Jurkat, Clone E6-1 (cell line): ENCODE measurements at regions not wholly inside any gene's neighbourhood (a gene's known extent, or its start where the extent isn't known, plus 50 kb on each side); places are given as distances from the start of the nearest gene placed in this dataset.
"Not testable (repeated sequence)": the region's sequence is repeated elsewhere in the genome, so short reads cannot be mapped to it uniquely, and the experiment has no call there.

Source experiments
- DNase-seq: peaks from one replicate; pipeline ENCODE4 v3.0.0-alpha.2; 2011; ENCODE audit warnings: low read depth, low spot score
- H3K4me3 ChIP-seq: 2 replicates; pipeline ENCODE4 v1.5.1; 2011; ENCODE audit warnings: mild to moderate bottlenecking, low read length, control low read depth, moderate library complexity

GRCh38 chr21:28003627-28004026, 989.0 kb downstream of the LTN1 start:
- not testable (repeated sequence) for H3K4me3 ChIP-seq, DNase-seq

GRCh38 chr21:27996906-27997305, 995.8 kb downstream of the LTN1 start:
- DNase-seq, H3K4me3 ChIP-seq: not testable (repeated sequence)

GRCh38 chr21:27984663-27985325, 1007.9 kb downstream of the LTN1 start:
- H3K4me3 ChIP-seq, DNase-seq: not testable (repeated sequence)

- H3K4me3 ChIP-seq, DNase-seq: not testable (repeated sequence)
These were observed 1012.6 kb upstream of the ADAMTS5 start for GRCh38 chr21:27979446-27979845.

- no peak for DNase-seq
- no peak overlapping the region for H3K4me3 ChIP-seq
These were observed 1008.6 kb upstream of the ADAMTS5 start for GRCh38 chr21:27975514-27975913.

- not testable (repeated sequence) for H3K4me3 ChIP-seq, DNase-seq
These were observed 1007.3 kb upstream of the ADAMTS5 start for GRCh38 chr21:27974152-27974551.

- H3K4me3 ChIP-seq, DNase-seq: not testable (repeated sequence)
These were observed 1001.4 kb upstream of the ADAMTS5 start for GRCh38 chr21:27968240-27968639.

GRCh38 chr21:27954543-27955165, 987.8 kb upstream of the ADAMTS5 start:
- peak; percentile 9 for DNase-seq
- H3K4me3 ChIP-seq: no peak overlapping the region

- DNase-seq: no peak
- H3K4me3 ChIP-seq: no peak overlapping the region
These were observed 986.6 kb upstream of the ADAMTS5 start for GRCh38 chr21:27953340-27954045.

- DNase-seq, H3K4me3 ChIP-seq: not testable (repeated sequence)
These were observed 982.2 kb upstream of the ADAMTS5 start for GRCh38 chr21:27949093-27949492.

GRCh38 chr21:27930108-27930767, 963.4 kb upstream of the ADAMTS5 start:
- not testable (repeated sequence) for DNase-seq, H3K4me3 ChIP-seq

GRCh38 chr21:27929179-27929578, 962.3 kb upstream of the ADAMTS5 start:
- not testable (repeated sequence) for DNase-seq, H3K4me3 ChIP-seq

- not testable (repeated sequence) for DNase-seq
These were observed 961.7 kb upstream of the ADAMTS5 start for GRCh38 chr21:27928534-27929115.

GRCh38 chr21:27921421-27921820, 954.5 kb upstream of the ADAMTS5 start:
- H3K4me3 ChIP-seq, DNase-seq: not testable (repeated sequence)

More at GRCh38 chr21:27928534-27929115, 961.7 kb upstream of the ADAMTS5 start:
- H3K4me3 ChIP-seq: not testable (repeated sequence)

GRCh38 chr21:27917966-27918365, 951.1 kb upstream of the ADAMTS5 start:
- H3K4me3 ChIP-seq, DNase-seq: not testable (repeated sequence)

- not testable (repeated sequence) for DNase-seq, H3K4me3 ChIP-seq
These were observed 949.4 kb upstream of the ADAMTS5 start for GRCh38 chr21:27916326-27916725.

GRCh38 chr21:27912133-27912532, 945.2 kb upstream of the ADAMTS5 start:
- H3K4me3 ChIP-seq, DNase-seq: not testable (repeated sequence)

- H3K4me3 ChIP-seq, DNase-seq: not testable (repeated sequence)
These were observed 942.6 kb upstream of the ADAMTS5 start for GRCh38 chr21:27909487-27909886.

- not testable (repeated sequence) for H3K4me3 ChIP-seq, DNase-seq
These were observed 941.9 kb upstream of the ADAMTS5 start for GRCh38 chr21:27908816-27909215.
